Inflammatory macrophage (primary cell): ENCODE measurements at regions not wholly inside any gene's neighbourhood (a gene's known extent, or its start where the extent isn't known, plus 50 kb on each side); places are given as distances from the start of the nearest gene placed in this dataset.
"Not testable (repeated sequence)": the region's sequence is repeated elsewhere in the genome, so short reads cannot be mapped to it uniquely, and the experiment has no call there.

Experiments used
- DNase-seq, 2 donors: peaks; one replicate each; pipeline ENCODE4 v3.0.0-alpha.2; 2020 to 2022

DNA sequence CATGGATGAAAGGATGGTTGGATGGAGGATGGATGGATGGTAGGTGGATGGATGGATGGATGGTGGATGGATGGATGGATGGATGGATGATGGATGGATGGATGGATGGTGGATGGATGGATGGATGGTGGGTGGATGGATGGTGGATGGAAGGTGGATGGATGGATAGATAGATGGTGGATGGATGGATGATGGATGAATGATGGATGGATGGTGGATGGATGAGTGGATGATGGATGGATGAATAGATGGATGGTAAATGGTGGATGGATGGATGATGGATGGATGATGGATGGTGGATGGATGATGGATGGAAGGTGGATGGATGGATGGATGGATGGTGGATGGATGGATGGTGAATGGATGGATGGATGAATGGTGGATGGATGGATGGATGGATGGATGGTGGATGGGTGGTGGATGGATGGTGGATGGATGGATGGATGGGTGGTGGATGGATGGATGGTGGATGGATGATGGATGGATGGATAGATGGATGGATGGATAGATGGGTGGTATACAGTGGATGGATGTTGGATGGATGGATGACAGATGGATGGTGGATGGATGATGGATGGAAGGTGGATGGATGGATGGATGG is 350.8 kb downstream of the BRD1 start:
- no peak for DNase-seq

DNA sequence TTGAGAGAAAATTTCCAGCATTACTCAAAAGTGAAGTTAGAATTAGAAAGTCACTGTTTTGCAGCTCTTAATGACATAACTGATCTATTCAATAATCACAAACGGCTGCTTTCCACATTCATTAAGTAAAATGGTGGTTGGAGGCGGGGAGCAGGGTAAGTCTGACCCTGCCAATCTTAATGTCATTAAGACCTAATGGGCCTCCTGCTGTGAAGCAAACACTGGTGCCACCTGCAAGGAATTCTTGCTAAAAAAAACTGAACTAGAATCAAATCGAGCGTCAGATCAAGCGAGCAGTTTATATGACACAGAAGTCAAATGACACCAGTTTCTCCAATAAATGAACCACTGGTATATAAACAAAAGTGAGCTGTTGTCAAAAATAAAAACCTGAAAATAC is 351.5 kb downstream of the BRD1 start:
- no peak for DNase-seq

GRCh38 chr22:49475253-49475652 is 352.4 kb downstream of the BRD1 start:
- no peak for DNase-seq

DNA sequence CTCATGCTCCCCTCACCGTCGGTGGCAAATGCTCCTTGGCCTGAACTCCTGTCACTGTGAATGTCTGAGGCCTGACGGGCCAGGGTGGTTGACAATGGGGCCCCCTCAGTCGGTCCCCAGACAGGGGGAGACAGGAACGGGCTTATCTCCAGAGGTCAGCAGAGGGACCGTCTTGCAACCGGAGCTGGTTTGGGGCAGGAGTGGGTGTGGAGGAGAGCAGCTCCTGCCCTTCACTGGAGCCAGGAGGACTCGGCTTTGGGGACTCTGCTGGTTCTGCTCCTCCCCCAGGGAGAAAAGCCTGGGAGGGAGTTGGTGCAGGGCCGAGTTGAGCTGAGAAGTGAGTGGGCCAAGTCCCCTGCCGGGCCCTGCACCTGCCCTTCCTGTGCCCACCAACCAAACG is 354.4 kb downstream of the BRD1 start:
- no peak for DNase-seq

DNA sequence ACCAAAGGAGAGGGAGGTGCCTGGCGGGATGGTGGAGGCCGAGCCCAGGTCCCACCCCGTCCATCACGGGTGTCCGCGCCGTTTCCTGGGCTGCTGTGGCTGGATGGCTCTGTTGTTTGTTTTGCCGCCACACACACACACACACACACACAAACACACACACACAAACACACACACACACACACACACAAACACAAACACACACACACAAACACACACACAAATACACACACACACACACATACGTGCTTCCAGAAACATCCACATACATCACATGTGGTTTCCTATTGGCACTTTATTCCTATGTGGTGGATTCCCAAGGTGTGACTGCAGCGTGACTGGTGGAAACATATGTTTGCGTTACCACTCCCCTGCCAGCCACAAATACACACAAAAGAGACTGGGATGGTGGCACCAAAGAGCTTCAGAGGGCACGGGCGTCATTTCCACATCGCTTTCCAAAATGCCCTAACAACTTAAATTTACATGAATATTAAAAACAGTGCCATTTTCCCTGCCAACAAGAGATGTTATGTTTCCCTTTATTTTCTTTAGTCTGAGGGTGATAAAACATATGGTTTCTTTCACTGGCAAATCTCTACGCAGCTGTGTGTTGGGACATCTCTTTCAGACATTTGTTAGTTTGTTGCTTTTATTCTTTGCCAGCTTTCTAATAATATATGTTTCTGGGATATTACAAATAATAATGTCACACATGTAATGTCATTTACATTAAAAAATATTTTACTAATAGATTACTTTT is 356.8 kb downstream of the BRD1 start:
- DNase-seq: no peak

DNA sequence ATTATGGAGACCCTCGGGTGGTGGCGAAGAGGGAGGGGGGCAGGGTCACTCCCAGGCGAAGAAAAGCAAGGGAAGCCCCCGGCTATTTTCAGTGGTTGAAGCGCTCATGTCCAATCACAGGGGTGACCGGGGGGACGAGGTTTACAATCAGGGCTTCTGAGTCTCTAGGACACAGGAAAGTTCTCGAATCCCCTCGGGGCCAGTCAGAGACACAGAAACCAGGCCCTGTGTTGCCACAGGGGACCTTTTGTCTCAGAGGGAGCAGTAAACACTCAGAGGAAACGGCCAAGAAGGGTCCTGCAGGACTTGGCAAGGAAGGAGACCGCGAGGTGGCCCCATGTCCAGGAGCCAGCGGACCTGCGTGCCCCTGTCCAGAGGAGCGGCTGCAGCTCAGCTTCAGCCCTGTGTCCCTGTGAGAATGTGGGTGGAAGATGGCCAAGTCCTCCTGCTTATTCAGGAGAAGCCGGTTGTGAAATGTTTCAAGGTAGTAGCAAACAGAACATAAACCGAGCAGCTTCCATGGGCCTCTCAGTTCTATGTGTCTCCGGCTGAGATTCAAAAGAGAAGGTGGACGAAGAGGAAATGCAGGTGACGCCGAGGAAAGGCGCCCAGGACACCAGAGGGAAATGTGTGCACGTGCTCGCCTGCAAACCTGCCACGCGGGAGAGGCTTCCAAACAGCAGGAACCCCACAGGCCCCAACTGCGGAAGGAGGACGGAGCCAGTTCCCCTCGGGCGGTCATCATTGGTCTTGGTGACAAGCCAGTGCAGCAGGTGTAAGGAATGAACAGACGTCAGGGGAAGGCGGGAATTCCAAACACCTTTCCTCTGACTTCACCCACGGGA is 357.6 kb downstream of the BRD1 start:
- DNase-seq: no peak

DNA sequence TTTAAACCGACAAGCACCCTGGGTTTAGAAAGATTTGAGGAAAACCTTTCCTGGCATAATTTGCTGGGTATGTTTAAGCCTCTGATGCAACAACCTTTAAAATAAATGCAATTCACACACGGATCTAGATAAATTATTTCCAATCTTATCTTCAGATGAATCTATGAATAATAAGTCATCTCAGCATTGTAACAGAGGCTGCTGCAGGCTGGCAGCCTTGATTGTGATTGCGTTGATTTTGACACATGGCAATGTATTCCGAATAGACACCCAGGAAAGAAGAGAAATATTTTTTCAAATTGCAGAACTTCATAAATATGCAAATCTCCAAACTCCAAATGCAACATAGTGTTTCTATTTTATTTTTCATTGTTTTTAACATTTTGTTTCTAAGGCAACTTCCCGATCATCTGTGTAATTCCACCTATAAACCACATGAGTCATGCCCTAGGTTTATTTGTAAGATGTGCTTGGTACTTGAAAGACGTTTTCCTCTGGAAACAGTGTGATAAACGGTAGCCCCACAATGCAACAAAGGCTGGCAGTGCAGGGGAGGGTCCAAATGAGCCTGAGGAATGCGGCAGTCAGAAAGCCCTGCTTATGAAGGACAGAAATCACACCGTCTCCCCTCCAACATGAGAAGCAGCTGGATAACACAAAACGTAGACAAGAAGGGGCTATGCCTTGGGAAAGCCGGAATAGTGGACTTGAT is 359.0 kb downstream of the BRD1 start:
- no peak for DNase-seq

DNA sequence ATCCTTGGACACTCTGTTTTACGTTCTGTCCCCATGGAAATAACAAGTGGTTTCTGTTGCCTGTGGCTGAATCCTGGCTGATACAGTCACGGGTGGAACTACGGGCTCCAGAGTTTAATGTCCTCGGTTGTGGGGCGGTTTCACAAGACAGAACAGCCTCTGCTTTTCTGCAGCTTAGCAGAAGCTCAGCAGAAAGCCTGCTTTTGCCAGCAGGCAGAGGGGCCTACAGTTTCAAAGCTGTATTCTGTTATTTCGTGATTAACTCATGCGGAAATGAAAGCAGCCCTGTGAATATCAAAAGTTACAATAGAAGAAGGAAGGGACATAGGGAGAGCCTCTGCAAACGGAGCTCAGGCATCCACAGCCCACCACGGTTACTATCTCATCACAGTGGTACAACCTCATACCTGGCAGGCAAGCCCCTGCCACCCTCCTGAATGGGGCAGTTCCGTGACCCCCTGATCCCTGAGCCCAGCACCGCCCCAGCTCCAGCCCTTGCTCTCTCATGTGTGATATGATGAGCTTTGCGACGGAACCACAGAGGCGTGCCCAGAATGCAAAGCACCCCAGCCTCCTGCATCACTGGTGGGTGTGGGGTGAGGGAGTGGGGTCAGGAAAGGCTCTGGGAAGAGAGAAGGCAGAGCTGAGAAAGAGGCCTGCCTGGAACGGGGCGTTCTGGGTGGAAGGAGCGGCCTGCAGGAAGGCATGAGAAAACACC is 360.6 kb downstream of the BRD1 start:
- DNase-seq: no peak

GRCh38 chr22:49464037-49464436 is 363.6 kb downstream of the BRD1 start:
- DNase-seq: no peak

DNA sequence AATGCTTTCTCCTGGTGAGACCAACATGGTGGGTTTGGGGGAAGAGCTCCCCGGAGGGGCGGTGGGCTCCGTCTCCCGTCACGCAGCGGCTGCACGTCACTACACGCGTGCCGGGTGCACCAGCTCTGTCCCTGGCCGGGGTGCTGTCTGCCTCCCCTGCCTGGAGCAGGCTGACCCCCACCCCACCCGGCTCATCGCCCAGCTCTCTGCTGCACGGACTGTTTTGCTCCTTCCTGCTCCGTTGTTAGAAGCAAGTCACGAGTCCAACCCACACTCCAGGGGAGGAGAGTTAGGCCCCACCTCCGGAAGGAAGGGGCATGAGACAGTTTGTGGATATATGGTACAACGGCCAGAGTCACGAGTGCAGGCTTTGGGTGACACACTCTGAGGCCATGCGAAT is 364.9 kb downstream of the BRD1 start:
- DNase-seq: peak; percentile 11 to 67

- no peak for DNase-seq
These were observed 365.4 kb downstream of the BRD1 start for GRCh38 chr22:49462291-49462690.

DNA sequence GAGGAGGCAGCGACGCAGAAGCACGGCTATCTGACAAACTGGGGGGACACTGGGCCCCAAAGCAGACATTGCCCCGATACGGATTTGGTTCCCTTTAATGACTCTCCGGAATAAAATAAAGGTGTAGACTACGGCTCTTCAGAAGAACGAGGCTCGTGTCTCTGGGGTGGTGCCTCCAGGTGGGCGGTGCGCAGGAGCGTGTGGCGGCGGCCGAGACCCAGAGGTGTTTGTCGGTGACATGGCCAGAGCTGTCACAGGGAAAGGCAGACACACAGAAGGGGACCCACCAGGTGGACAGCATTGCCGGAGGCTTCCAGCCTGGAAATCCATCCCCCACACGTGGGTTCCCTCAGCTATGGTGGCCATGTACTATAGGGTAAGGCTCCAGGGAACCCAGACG is 366.0 kb downstream of the BRD1 start:
- DNase-seq: no peak

GRCh38 chr22:49460592-49461281 is 366.9 kb downstream of the BRD1 start:
- DNase-seq: no peak

DNA sequence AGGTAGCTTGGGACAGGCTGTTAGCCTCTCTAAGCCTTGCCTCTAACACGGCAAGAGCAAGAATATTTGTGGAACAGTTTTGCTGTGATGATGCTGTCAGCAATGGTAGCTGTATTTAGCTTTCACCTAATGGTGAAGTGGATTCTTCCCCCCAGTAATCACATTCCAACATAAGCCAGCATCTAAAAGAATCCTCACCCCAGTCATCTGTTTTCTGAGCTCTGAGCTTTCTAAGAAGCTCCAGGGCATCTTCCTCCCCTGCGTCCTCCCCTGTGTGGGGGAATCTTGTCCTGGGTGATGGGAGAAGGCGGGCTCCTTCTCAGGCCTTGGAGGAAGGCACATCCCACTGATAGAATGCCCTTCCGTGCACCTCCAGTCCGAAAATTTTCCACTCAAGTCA is 367.6 kb downstream of the BRD1 start:
- no peak for DNase-seq

- no peak for DNase-seq
These were observed 369.0 kb downstream of the BRD1 start for GRCh38 chr22:49458708-49459099.

- DNase-seq: no peak
These were observed 369.5 kb downstream of the BRD1 start for GRCh38 chr22:49457946-49458707.

DNA sequence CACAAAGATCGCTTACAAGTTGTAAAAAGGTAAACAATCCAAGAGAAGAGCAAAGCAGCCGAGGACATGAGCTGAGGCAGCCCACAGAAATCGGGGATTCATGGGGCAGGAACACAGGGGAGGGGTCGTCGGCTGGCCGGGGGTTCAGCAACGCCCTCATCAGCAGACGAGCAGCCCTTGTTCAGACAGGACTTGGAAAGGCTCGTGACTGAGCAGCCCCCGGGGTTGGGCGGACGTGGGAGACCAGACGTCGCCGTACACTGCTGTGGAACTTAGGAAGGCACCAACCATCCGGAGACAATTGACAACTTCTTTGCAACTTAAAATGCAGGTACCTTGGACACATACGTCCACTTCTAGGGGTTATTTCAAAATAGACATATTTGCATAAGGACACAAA is 370.5 kb downstream of the BRD1 start:
- no peak for DNase-seq

DNA sequence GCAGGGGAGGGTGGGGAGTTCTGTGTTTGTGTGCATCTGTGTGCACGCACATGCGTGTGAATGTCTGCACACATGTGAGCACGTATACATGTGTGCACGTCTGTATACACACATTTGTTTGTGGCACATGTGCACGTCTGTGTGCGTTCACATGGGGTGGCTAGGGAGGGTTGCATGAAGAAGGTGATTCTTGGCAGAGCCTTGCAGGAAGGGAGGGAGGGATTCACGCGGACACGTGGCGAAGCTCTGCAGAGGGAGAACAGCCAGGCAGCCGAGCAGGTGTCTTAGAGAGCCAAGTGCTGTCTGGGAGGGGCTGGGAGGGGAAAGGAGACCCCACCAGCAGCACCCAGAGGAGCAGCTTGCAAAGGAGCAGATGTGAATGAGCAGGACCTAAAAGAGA is 372.1 kb downstream of the BRD1 start:
- DNase-seq: no peak

GRCh38 chr22:49454726-49455125 is 372.9 kb downstream of the BRD1 start:
- DNase-seq: no peak

GRCh38 chr22:49453771-49454170 is 373.9 kb downstream of the BRD1 start:
- DNase-seq: no peak

DNA sequence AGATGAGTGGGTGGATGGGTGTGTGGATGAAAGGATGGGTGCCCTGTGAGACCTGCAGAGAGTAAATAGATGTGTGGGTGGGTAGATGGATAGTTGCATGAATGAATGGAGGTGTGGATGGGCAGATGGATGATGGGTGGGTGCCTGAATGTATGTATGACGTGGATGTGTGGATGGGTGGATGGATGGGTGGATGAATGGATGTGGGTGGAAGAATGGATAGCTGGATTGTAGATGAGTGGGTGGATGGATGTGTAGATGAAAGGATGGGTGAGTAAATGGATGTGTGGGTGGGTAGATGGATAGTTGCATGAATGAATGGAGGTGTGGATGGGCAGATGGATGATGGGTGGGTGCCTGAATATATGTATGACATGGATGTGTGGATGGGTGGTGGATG is 374.7 kb downstream of the BRD1 start:
- not testable (repeated sequence) for DNase-seq
